ENCODE measurements at regions not wholly inside any gene's neighbourhood (a gene's known extent, or its start where the extent isn't known, plus 50 kb on each side); places are given as distances from the start of the nearest gene placed in this dataset.

DNA sequence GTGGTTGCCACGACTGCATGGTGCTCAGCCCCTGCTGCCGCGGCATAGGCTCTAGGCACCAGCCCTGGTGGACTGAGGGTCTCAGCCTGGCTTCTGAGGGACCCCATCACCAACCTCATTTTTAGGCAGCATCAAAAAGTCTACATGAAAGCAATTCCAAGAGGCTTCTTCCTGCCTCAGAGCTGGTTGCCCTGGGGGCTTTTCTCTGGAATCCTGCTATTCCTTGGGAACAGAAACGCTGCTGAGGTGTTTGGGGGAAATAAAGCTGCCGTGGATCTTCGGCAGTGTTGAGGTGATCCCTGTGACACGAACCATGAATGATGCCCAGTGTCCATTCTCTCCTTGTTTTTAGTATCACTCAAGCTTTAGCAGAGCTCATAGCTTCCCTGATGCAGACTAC is 148.4 kb upstream of the LRFN2 start:
- no peak overlapping the region for H3K9ac ChIP-seq (ENCODE audit: low read length in 5 of 5)
- no peaks in the 10 kb centered on the region for H3K36me3 ChIP-seq (ENCODE audit: control insufficient read depth in 5 of 5, insufficient read depth in 5 of 5, low read length in 5 of 5)
- H3K4me3 ChIP-seq (ENCODE audit: low read depth in 1 of 5, low read length in 5 of 5): no peak overlapping the region
- H3K27me3 ChIP-seq (ENCODE audit: control insufficient read depth in 5 of 5, insufficient read depth in 4 of 5, low read length in 5 of 5): peaks cover 3 to 21% (median 9%) of the 10 kb centered on the region in 5 donors
- no peaks in the 10 kb centered on the region for H3K9me3 ChIP-seq (ENCODE audit: control insufficient read depth in 5 of 5, low read length in 5 of 5)
- H3K4me1 ChIP-seq (ENCODE audit: control insufficient read depth in 5 of 5, insufficient read depth in 5 of 5, low read length in 5 of 5): peaks cover 0 to 8% (median 6%) of the 10 kb centered on the region in 5 donors
- no peak overlapping the region for H3K27ac ChIP-seq (ENCODE audit: low read depth, low read length)

DNA sequence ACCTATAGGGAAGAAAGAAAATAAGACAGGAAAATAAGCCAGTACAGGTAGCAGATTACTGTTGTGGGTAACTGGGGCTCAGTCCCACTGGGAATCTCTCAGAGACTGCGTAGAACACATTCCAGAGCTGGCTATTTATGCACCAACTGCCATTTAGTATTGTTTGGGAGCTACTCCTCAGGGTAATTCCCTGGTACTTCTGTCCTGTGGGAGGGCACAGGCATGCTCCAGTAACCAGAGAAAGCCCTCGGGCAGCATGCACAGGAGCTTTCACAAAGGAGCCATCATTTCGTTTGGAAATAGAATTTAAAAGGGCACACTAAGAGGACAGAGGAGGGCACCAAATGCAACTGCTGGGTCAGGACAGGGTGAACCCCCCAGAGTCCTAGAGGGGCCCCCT is 148.0 kb upstream of the LRFN2 start:
- Histone ChIP-seq H3K27ac (ENCODE audit: low read depth, low read length) (no peak overlapping the region), H3K4me3 (ENCODE audit: low read depth in 1 of 5, low read length in 5 of 5) (no peak overlapping the region), H3K9me3 (ENCODE audit: control insufficient read depth in 5 of 5, low read length in 5 of 5) (no peaks in the 10 kb centered on the region), H3K27me3 (ENCODE audit: control insufficient read depth in 5 of 5, insufficient read depth in 4 of 5, low read length in 5 of 5) (peaks cover 3 to 21% (median 9%) of the 10 kb centered on the region in 5 donors), H3K36me3 (ENCODE audit: control insufficient read depth in 5 of 5, insufficient read depth in 5 of 5, low read length in 5 of 5) (no peaks in the 10 kb centered on the region), H3K4me1 (ENCODE audit: control insufficient read depth in 5 of 5, insufficient read depth in 5 of 5, low read length in 5 of 5) (peaks cover 0 to 8% (median 6%) of the 10 kb centered on the region in 5 donors), H3K9ac (ENCODE audit: low read length in 5 of 5) (no peak overlapping the region)

DNA sequence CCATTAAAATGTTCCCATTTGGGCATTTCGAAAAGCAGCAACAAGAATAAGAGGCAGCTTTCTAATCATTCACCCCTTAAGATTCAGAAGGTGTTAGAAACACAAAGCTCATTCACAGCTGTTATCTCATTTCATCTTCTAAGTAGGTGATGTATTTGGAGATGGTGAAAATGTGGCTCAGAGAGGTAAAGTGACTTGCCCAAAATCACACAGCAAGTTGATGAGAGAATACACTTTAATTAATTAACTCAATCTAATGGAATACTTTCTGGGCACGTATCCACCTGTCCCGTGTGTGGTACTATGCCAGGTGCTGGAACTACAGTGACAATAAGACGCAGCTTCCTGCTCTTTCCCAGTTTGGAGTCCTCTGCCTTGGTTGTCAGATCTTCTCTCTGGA is 147.4 kb upstream of the LRFN2 start:
- no peak overlapping the region for H3K9ac ChIP-seq (ENCODE audit: low read length in 5 of 5)
- no peak overlapping the region for H3K27ac ChIP-seq (ENCODE audit: low read depth, low read length)
- peaks cover 0 to 8% (median 6%) of the 10 kb centered on the region in 5 donors for H3K4me1 ChIP-seq (ENCODE audit: control insufficient read depth in 5 of 5, insufficient read depth in 5 of 5, low read length in 5 of 5)
- H3K4me3 ChIP-seq (ENCODE audit: low read depth in 1 of 5, low read length in 5 of 5): no peak overlapping the region
- peaks cover 3 to 21% (median 9%) of the 10 kb centered on the region in 5 donors for H3K27me3 ChIP-seq (ENCODE audit: control insufficient read depth in 5 of 5, insufficient read depth in 4 of 5, low read length in 5 of 5)
- no peaks in the 10 kb centered on the region for H3K9me3 ChIP-seq (ENCODE audit: control insufficient read depth in 5 of 5, low read length in 5 of 5)
- no peaks in the 10 kb centered on the region for H3K36me3 ChIP-seq (ENCODE audit: control insufficient read depth in 5 of 5, insufficient read depth in 5 of 5, low read length in 5 of 5)

GRCh38 chr6:40733770-40734396 is 146.7 kb upstream of the LRFN2 start:
- peaks cover 3 to 21% (median 9%) of the 10 kb centered on the region in 5 donors for H3K27me3 ChIP-seq (ENCODE audit: control insufficient read depth in 5 of 5, insufficient read depth in 4 of 5, low read length in 5 of 5)
- no peak overlapping the region for H3K4me3 ChIP-seq (ENCODE audit: low read depth in 1 of 5, low read length in 5 of 5)
- H3K27ac ChIP-seq (ENCODE audit: low read depth, low read length): no peak overlapping the region
- H3K36me3 ChIP-seq (ENCODE audit: control insufficient read depth in 5 of 5, insufficient read depth in 5 of 5, low read length in 5 of 5): no peaks in the 10 kb centered on the region
- peaks cover 0 to 8% (median 6%) of the 10 kb centered on the region in 5 donors for H3K4me1 ChIP-seq (ENCODE audit: control insufficient read depth in 5 of 5, insufficient read depth in 5 of 5, low read length in 5 of 5)
- H3K9me3 ChIP-seq (ENCODE audit: control insufficient read depth in 5 of 5, low read length in 5 of 5): no peaks in the 10 kb centered on the region
- H3K9ac ChIP-seq (ENCODE audit: low read length in 5 of 5): no peak overlapping the region

DNA sequence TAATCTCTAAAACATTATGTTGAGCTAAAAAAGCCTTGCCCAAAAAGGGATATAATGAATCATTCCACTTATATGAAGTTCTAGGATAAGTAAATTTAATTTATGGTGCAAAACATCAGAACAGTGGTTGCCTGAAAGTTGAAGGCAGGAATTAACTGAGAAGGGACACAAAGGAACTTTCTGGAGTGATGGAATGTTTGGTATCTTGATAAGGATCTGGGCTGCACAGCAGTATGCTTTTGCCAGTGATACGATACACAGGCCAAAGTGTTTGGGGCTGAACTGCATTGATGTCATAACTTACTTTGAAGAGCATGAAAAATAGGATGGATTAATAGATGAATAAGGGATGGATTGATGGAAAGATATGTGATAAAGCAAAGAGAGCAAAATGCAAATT is 146.1 kb upstream of the LRFN2 start:
- peaks cover 0 to 3% (median 1%) of the 10 kb centered on the region in 5 donors for H3K4me1 ChIP-seq (ENCODE audit: control insufficient read depth in 5 of 5, insufficient read depth in 5 of 5, low read length in 5 of 5)
- H3K9me3 ChIP-seq (ENCODE audit: control insufficient read depth in 5 of 5, low read length in 5 of 5): no peaks in the 10 kb centered on the region
- no peaks in the 10 kb centered on the region for H3K36me3 ChIP-seq (ENCODE audit: control insufficient read depth in 5 of 5, insufficient read depth in 5 of 5, low read length in 5 of 5)
- no peak overlapping the region for H3K27ac ChIP-seq (ENCODE audit: low read depth, low read length)
- H3K9ac ChIP-seq (ENCODE audit: low read length in 5 of 5): no peak overlapping the region
- peaks cover 3 to 21% (median 9%) of the 10 kb centered on the region in 5 donors for H3K27me3 ChIP-seq (ENCODE audit: control insufficient read depth in 5 of 5, insufficient read depth in 4 of 5, low read length in 5 of 5)
- H3K4me3 ChIP-seq (ENCODE audit: low read depth in 1 of 5, low read length in 5 of 5): no peak overlapping the region

GRCh38 chr6:40732878-40733277 is 145.7 kb upstream of the LRFN2 start:
- no peak overlapping the region for H3K4me3 ChIP-seq (ENCODE audit: low read depth in 1 of 5, low read length in 5 of 5)
- no peaks in the 10 kb centered on the region for H3K4me1 ChIP-seq (ENCODE audit: control insufficient read depth in 5 of 5, insufficient read depth in 5 of 5, low read length in 5 of 5)
- H3K9ac ChIP-seq (ENCODE audit: low read length in 5 of 5): no peak overlapping the region
- no peaks in the 10 kb centered on the region for H3K36me3 ChIP-seq (ENCODE audit: control insufficient read depth in 5 of 5, insufficient read depth in 5 of 5, low read length in 5 of 5)
- H3K27me3 ChIP-seq (ENCODE audit: control insufficient read depth in 5 of 5, insufficient read depth in 4 of 5, low read length in 5 of 5): peaks cover 3 to 16% (median 9%) of the 10 kb centered on the region in 5 donors
- H3K27ac ChIP-seq (ENCODE audit: low read depth, low read length): no peak overlapping the region
- no peaks in the 10 kb centered on the region for H3K9me3 ChIP-seq (ENCODE audit: control insufficient read depth in 5 of 5, low read length in 5 of 5)

DNA sequence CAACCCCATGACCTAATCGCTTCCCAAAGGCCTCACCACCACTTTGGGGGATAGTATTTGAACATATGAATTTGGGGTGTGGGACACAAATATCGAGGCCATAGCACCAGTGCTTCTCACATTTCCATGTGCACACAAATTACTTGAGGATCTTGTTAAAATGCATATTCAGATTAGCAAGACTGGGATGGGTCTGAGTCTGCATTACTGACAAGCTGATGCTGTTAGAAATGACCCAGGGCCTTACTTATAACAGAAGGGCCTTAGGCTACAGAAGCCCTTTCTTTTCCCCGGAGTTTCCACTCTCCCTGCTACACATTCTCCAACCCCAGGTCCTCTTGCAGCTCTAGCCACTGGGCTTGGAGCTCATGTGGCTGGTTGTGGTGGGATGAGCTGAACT is 141.5 kb upstream of the LRFN2 start:
- H3K27ac ChIP-seq (ENCODE audit: low read depth, low read length): no peak overlapping the region
- H3K4me1 ChIP-seq (ENCODE audit: control insufficient read depth in 5 of 5, insufficient read depth in 5 of 5, low read length in 5 of 5): no peaks in the 10 kb centered on the region
- H3K4me3 ChIP-seq (ENCODE audit: low read depth in 1 of 5, low read length in 5 of 5): no peak overlapping the region
- no peaks in the 10 kb centered on the region for H3K36me3 ChIP-seq (ENCODE audit: control insufficient read depth in 5 of 5, insufficient read depth in 5 of 5, low read length in 5 of 5)
- H3K9ac ChIP-seq (ENCODE audit: low read length in 5 of 5): no peak overlapping the region
- peaks cover 0 to 3% (median 0%) of the 10 kb centered on the region in 5 donors for H3K27me3 ChIP-seq (ENCODE audit: control insufficient read depth in 5 of 5, insufficient read depth in 4 of 5, low read length in 5 of 5)
- no peaks in the 10 kb centered on the region for H3K9me3 ChIP-seq (ENCODE audit: control insufficient read depth in 5 of 5, low read length in 5 of 5)

DNA sequence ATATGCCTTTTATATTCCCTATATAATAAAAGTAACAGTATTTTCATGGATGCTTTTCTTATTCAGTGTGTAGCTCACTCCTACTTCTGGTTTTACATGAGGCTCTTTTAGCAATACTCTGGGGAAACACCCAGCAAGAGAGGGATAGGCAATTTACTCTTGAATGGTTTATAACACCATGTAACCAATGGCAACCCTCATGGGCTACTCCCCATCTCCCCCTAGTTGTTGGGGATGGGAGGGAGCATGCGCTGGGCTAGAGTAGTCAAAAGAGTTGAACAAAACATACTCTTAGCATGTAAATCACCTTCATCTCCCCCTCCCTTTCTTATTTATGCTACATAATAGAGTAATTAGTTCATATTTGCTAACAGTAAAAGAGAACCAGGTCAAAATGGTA is 140.1 kb upstream of the LRFN2 start:
- H3K27ac ChIP-seq (ENCODE audit: low read depth, low read length): no peak overlapping the region
- H3K36me3 ChIP-seq (ENCODE audit: control insufficient read depth in 5 of 5, insufficient read depth in 5 of 5, low read length in 5 of 5): no peaks in the 10 kb centered on the region
- H3K9ac ChIP-seq (ENCODE audit: low read length in 5 of 5): no peak overlapping the region
- H3K9me3 ChIP-seq (ENCODE audit: control insufficient read depth in 5 of 5, low read length in 5 of 5): no peaks in the 10 kb centered on the region
- peaks cover 0 to 3% (median 0%) of the 10 kb centered on the region in 5 donors for H3K27me3 ChIP-seq (ENCODE audit: control insufficient read depth in 5 of 5, insufficient read depth in 4 of 5, low read length in 5 of 5)
- H3K4me3 ChIP-seq (ENCODE audit: low read depth in 1 of 5, low read length in 5 of 5): no peak overlapping the region
- no peaks in the 10 kb centered on the region for H3K4me1 ChIP-seq (ENCODE audit: control insufficient read depth in 5 of 5, insufficient read depth in 5 of 5, low read length in 5 of 5)

DNA sequence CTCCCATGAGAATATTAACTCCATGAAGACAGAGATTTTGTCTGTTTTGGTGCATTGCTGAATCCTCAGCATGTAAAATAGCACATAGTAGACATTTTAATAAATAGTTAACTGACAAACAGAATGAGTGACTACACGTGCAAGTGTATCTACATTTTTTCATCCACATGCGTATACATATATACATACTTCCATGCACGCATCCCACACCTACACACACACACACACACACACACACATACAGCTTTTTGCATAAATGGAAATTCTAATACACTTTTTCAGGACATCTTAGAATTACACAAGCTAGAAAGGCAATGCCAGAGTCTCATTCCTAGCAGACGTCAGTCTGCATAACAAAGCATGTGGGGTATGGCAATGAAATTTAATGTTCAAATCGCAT is 139.7 kb upstream of the LRFN2 start:
- peaks cover 0 to 3% (median 0%) of the 10 kb centered on the region in 5 donors for H3K27me3 ChIP-seq (ENCODE audit: control insufficient read depth in 5 of 5, insufficient read depth in 4 of 5, low read length in 5 of 5)
- H3K4me1 ChIP-seq (ENCODE audit: control insufficient read depth in 5 of 5, insufficient read depth in 5 of 5, low read length in 5 of 5): no peaks in the 10 kb centered on the region

DNA sequence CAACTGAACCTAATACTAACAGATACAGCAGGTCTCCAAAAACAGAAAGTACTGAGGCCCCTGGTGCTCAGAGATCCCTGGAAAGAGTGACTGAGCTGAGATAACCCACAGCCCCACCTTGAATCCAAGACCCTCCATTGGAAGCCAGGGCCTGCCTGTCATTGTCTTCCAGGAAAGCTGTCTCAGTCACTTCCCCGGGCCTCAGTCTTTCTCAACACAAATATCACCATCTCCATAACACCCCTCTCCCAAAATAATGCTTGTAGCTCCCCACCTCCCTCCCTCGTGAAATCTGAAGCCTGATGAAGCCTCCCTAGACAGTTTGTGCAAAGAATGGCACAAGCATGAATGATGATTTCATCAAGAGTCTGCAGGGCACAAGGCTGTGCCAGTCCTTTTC is 138.2 kb upstream of the LRFN2 start:
- H3K27me3 ChIP-seq (ENCODE audit: control insufficient read depth in 5 of 5, insufficient read depth in 4 of 5, low read length in 5 of 5): peaks cover 0 to 3% (median 0%) of the 10 kb centered on the region in 5 donors
- H3K4me1 ChIP-seq (ENCODE audit: control insufficient read depth in 5 of 5, insufficient read depth in 5 of 5, low read length in 5 of 5): peaks cover 0 to 4% (median 0%) of the 10 kb centered on the region in 5 donors
- no peaks in the 10 kb centered on the region for H3K36me3 ChIP-seq (ENCODE audit: control insufficient read depth in 5 of 5, insufficient read depth in 5 of 5, low read length in 5 of 5)
- H3K4me3 ChIP-seq (ENCODE audit: low read depth in 1 of 5, low read length in 5 of 5): no peak overlapping the region
- H3K27ac ChIP-seq (ENCODE audit: low read depth, low read length): no peak overlapping the region
- H3K9ac ChIP-seq (ENCODE audit: low read length in 5 of 5): no peak overlapping the region
- H3K9me3 ChIP-seq (ENCODE audit: control insufficient read depth in 5 of 5, low read length in 5 of 5): no peaks in the 10 kb centered on the region

More for the DNA sequence above, 139.7 kb upstream of the LRFN2 start:
- H3K27ac ChIP-seq (ENCODE audit: low read depth, low read length): no peak overlapping the region
- no peak overlapping the region for H3K9ac ChIP-seq (ENCODE audit: low read length in 5 of 5)
- no peak overlapping the region for H3K4me3 ChIP-seq (ENCODE audit: low read depth in 1 of 5, low read length in 5 of 5)
- H3K9me3 ChIP-seq (ENCODE audit: control insufficient read depth in 5 of 5, low read length in 5 of 5): no peaks in the 10 kb centered on the region
- no peaks in the 10 kb centered on the region for H3K36me3 ChIP-seq (ENCODE audit: control insufficient read depth in 5 of 5, insufficient read depth in 5 of 5, low read length in 5 of 5)
